ENCODE measurements at regions not wholly inside any gene's neighbourhood (a gene's known extent, or its start where the extent isn't known, plus 50 kb on each side); places are given as distances from the start of the nearest gene placed in this dataset.

GRCh38 chr7:69429911-69430383 is 168.3 kb upstream of the AUTS2 start:
- TF ChIP-seq BCL11A (IDR thresholded peaks at IDR 0.05; ENCODE audit: low read depth in 2 of 2, low read length in 2 of 2) (no peak), TBP (IDR thresholded peaks at IDR 0.05; ENCODE audit: low read depth, low read length) (no peak), POLR2A (IDR thresholded peaks at IDR 0.05; ENCODE audit: control extremely low read depth in 1 of 2, low read depth in 2 of 2, low read length in 2 of 2) (no peak), NANOG (IDR thresholded peaks at IDR 0.05; ENCODE audit: insufficient read depth, low read depth, low read length, poor library complexity, severe bottlenecking) (no peak), TAF1 (IDR thresholded peaks at IDR 0.05; ENCODE audit: low read depth, low read length) (no peak), GABPA (IDR thresholded peaks at IDR 0.05; ENCODE audit: borderline replicate concordance, insufficient read depth, low read length) (no peak), EGR1 (IDR thresholded peaks at IDR 0.05; ENCODE audit: borderline replicate concordance, low read depth, low read length) (no peak), CBX8 (IDR thresholded peaks at IDR 0.05; ENCODE audit: borderline replicate concordance, low read depth, low read length) (no peak), GTF2F1 (IDR thresholded peaks at IDR 0.05; ENCODE audit: borderline replicate concordance, low read depth, low read length) (no peak), SP4 (IDR thresholded peaks at IDR 0.05; ENCODE audit: low read length) (no peak), TAF7 (optimal IDR thresholded peaks at IDR 0.05; ENCODE audit: borderline replicate concordance, low read depth, low read length) (no peak), ASH2L (IDR thresholded peaks at IDR 0.05; ENCODE audit: low read length) (no peak)
- POLR2A ChIA-PET (ENCODE audit: partially characterized antibody), result no interaction called here
- H3K27ac ChIP-seq (ENCODE audit: low read depth, low read length), result no peak overlapping the region
- H4K5ac ChIP-seq (ENCODE audit: insufficient read length, low read depth, low read length), result no peak overlapping the region
- no peak overlapping the region for H3K18ac ChIP-seq (ENCODE audit: extremely low read depth, low read length)
- no peaks in the 10 kb centered on the region for H4K20me1 ChIP-seq (replicated peaks in 1 of 2; ENCODE audit: control insufficient read depth in 1 of 2, insufficient read depth in 2 of 2, low read length in 2 of 2)
- H3K9me3 ChIP-seq (ENCODE audit: insufficient read depth in 2 of 2, low read depth in 1 of 2, low read length in 1 of 2), result no peaks in the 10 kb centered on the region
- H4K8ac ChIP-seq (ENCODE audit: extremely low read depth, insufficient read depth, low read length), result no peak overlapping the region; the same call in 1 of the 2 replicates
- 56% methylated on average over 16 of the region's 16 CpGs; no CpG with 5 or more reads in 1 of the 2 experiments for WGBS, 2 experiments (ENCODE audit: extremely low coverage in 1 of 2, insufficient coverage in 1 of 2, insufficient read length in 1 of 2, insufficient replicate concordance in 2 of 2, low coverage in 1 of 2, low lambda C conversion rate in 2 of 2, missing lambda C conversion rate in 1 of 2)
- H2AK5ac ChIP-seq (ENCODE audit: low read depth, low read length), result no peak overlapping the region
- H4K91ac ChIP-seq (replicated peaks; ENCODE audit: insufficient read length, low read length), result no peak overlapping the region
- no peak overlapping the region for H2BK12ac ChIP-seq (ENCODE audit: low read depth, low read length)
- H3K79me1 ChIP-seq (ENCODE audit: low read depth, low read length), result no peaks in the 10 kb centered on the region
- no peak overlapping the region for H2BK15ac ChIP-seq (ENCODE audit: low read length)
- 0 out of 2 replicates have a peak overlapping the region, but pooled peaks have one; percentile 61 for H2BK20ac ChIP-seq (ENCODE audit: low read length)
- no peak overlapping the region for H3K14ac ChIP-seq (ENCODE audit: insufficient read length)
- no peaks in the 10 kb centered on the region for H3K79me2 ChIP-seq (ENCODE audit: control insufficient read depth in 1 of 2, insufficient read depth in 2 of 2, low read length in 2 of 2)
- no peak overlapping the region for H2BK5ac ChIP-seq (ENCODE audit: low read depth, low read length)
- no peak overlapping the region for H3K9ac ChIP-seq (replicated peaks in 1 of 4; ENCODE audit: extremely low read depth in 1 of 4, low read depth in 3 of 4, low read length in 3 of 4)
- FAIRE-seq (no peak), DNase-seq (ENCODE audit: low read depth in 1 of 2, low spot score in 2 of 2) (no peak)
- H3K4me2 ChIP-seq (ENCODE audit: insufficient read depth in 1 of 2, low read depth in 2 of 2, low read length in 2 of 2), result no peak overlapping the region
- peaks cover 0 to 4% (median under 1%) of the 10 kb centered on the region in 4 experiments; a peak in 2 of 7 replicates for H3K27me3 ChIP-seq (replicated peaks in 1 of 4; ENCODE audit: control insufficient read depth in 3 of 4, extremely low read depth in 1 of 4, insufficient read depth in 3 of 4, low read length in 3 of 4)
- H3K4ac ChIP-seq (replicated peaks; ENCODE audit: insufficient read length, low read depth, low read length), result no peak overlapping the region
- no peak overlapping the region for H3K56ac ChIP-seq (replicated peaks; ENCODE audit: insufficient read length, low read depth, low read length)
- H3K23me2 ChIP-seq (ENCODE audit: low read depth, low read length), result no peaks in the 10 kb centered on the region
- no peak overlapping the region for H2BK120ac ChIP-seq (replicated peaks; ENCODE audit: low read depth, low read length)
- H2AFZ ChIP-seq (ENCODE audit: low read length), result peak overlapping the region; percentile 56; the same call in 1 of the 2 replicates
- H3K4me3 ChIP-seq (ENCODE audit: extremely low read depth in 1 of 4, insufficient read depth in 2 of 4, low read depth in 3 of 4, low read length in 4 of 4), result no peak overlapping the region
- H3K36me3 ChIP-seq (ENCODE audit: control insufficient read depth in 2 of 4, insufficient read depth in 4 of 4, low read length in 3 of 4), result no peaks in the 10 kb centered on the region
- CTCF ChIA-PET (ENCODE audit: partially characterized antibody), result interaction anchor here (0.7 to 1.8 kb wide), 2 partner anchors 318 to 369 kb away, joined by 3 read pairs; no protein-coding TSS in a partner anchor
- no peak overlapping the region for H3K23ac ChIP-seq (ENCODE audit: insufficient read length)
- peaks cover 0 to 8% (median 3%) of the 10 kb centered on the region in 4 experiments; a peak in 3 of 7 replicates for H3K4me1 ChIP-seq (replicated peaks in 1 of 4; ENCODE audit: control insufficient read depth in 3 of 4, insufficient read depth in 4 of 4, low read length in 3 of 4)

Data from H1 (cell line).